ENCODE measurements at regions not wholly inside any gene's neighbourhood (a gene's known extent, or its start where the extent isn't known, plus 50 kb on each side); places are given as distances from the start of the nearest gene placed in this dataset.
"Not testable (repeated sequence)": the region's sequence is repeated elsewhere in the genome, so short reads cannot be mapped to it uniquely, and the experiment has no call there.

- DNase-seq: no peak
These were observed 164.3 kb upstream of the PREP start for GRCh38 chr6:105567140-105567539.

- no peak for DNase-seq
These were observed 163.6 kb upstream of the PREP start for GRCh38 chr6:105566503-105566902.

GRCh38 chr6:105564121-105564902 is 161.4 kb upstream of the PREP start:
- no peak for DNase-seq

GRCh38 chr6:105562027-105562426 is 159.1 kb upstream of the PREP start:
- no peak for DNase-seq

GRCh38 chr6:105561486-105561885 is 158.6 kb upstream of the PREP start:
- no peak for DNase-seq

- DNase-seq: no peak
These were observed 157.8 kb upstream of the PREP start for GRCh38 chr6:105560611-105561066.

GRCh38 chr6:105557291-105557690 is 154.4 kb upstream of the PREP start:
- DNase-seq: no peak

- no peak for DNase-seq
These were observed 150.3 kb upstream of the PREP start for GRCh38 chr6:105553171-105553570.

- no peak for DNase-seq
These were observed 148.2 kb upstream of the PREP start for GRCh38 chr6:105550955-105551620.

GRCh38 chr6:105546754-105547153 is 143.9 kb upstream of the PREP start:
- DNase-seq: no peak

GRCh38 chr6:105545947-105546731 is 143.3 kb upstream of the PREP start:
- DNase-seq: no peak

- DNase-seq: no peak
These were observed 142.5 kb upstream of the PREP start for GRCh38 chr6:105545228-105545920.

- no peak for DNase-seq
These were observed 137.0 kb upstream of the PREP start for GRCh38 chr6:105539911-105540310.

GRCh38 chr6:105537981-105538578 is 135.2 kb upstream of the PREP start:
- no peak for DNase-seq

GRCh38 chr6:105536961-105537360 is 134.1 kb upstream of the PREP start:
- DNase-seq: no peak

GRCh38 chr6:105533301-105533700 is 130.4 kb upstream of the PREP start:
- no peak for DNase-seq

- no peak for DNase-seq
These were observed 123.5 kb upstream of the PREP start for GRCh38 chr6:105526225-105526872.

- DNase-seq: no peak
These were observed 119.9 kb upstream of the PREP start for GRCh38 chr6:105522626-105523322.

GRCh38 chr6:105519954-105520353 is 117.1 kb upstream of the PREP start:
- DNase-seq: no peak

- not testable (repeated sequence) for DNase-seq
These were observed 116.1 kb upstream of the PREP start for GRCh38 chr6:105518993-105519392.

- DNase-seq: no peak
These were observed 112.2 kb upstream of the PREP start for GRCh38 chr6:105515054-105515453.

All from GDM1 (cell line).